GM19395 (cell line): ENCODE measurements at regions not wholly inside any gene's neighbourhood (a gene's known extent, or its start where the extent isn't known, plus 50 kb on each side); places are given as distances from the start of the nearest gene placed in this dataset.
"Not testable (repeated sequence)": the region's sequence is repeated elsewhere in the genome, so short reads cannot be mapped to it uniquely, and the experiment has no call there.

Source experiments
- ATAC-seq: cut with Tn5 transposase; IDR thresholded peaks from one replicate; pipeline ENCODE4 v1.9.1; 2021; ENCODE audit warnings: mild to moderate bottlenecking, moderate library complexity; ENCODE audit not compliant: unreplicated experiment

DNA sequence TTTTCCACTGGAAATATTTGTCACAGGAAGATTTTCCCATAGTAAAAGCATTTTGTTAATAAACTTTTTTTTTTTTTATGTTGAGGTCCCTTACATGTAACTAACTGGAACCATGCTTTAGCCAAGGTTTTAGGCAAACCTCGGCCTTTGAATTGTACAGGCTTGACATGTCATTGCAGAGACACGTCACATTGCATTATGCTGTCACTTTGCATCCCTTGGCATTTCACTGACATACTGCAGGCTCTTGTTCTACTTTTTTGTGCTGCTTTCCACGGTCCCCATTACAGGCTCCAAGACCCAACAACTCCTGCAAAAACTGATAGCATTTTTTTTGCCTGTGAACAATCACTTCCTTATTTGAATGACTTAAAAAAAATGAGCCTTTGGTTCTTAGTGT, 724.3 kb downstream of the TTLL7 start:
- not testable (repeated sequence) for ATAC-seq

DNA sequence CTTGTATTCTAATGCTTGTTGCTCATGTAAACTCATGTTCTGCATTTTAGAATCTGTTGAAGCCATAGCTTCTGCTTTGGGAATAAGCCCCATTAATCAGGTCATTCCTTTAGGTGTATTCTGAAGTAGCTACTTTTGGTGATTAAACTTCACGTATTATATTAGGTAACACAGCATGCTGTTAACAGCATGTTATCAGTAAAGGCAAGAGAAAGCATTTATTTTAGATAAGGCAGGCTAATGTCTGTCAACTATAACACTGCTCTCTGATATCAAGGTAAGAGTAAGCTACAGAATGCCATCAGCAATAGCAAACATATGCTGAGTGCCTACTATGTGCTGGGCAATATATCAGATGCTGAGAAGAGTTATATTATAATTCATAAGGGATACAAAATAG, 726.4 kb downstream of the TTLL7 start:
- not testable (repeated sequence) for ATAC-seq

DNA sequence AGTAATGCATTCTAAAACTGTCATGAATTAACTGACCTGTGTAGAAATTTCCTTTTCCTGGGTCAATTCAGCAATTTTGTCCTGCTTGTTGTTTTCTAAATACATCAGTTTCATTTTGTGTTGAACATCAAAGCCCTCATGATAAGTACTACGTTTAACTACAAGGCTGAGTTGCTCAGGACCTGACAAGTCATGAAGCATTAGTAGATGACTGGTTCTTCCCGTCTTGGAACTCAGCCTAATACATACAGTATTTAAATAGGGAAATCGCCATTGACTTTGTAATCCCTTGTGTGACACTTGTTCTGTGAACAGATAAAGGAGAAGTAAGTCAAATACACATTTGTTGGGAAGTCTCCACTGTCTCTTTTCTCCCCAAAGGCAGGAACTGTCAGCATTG, 727.1 kb downstream of the TTLL7 start:
- ATAC-seq, result not testable (repeated sequence)

DNA sequence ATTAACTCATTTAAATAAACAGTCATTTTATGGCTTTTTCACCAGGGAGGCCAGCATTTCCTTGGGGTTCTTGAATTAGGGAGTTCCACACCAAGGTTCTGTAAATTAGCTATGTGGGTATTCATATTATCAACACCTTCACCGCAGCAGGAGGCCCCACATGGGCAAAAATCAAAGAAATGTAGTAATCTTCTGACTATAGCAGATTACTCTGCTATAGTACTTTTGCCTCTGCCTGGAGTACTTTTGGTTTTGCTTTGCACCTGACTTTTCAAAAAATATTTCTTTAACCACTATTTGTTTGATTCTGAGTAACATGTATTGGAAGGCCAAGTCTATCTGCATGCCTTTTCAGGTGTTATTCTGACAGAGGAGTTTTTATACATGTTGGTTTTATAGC, 728.1 kb downstream of the TTLL7 start:
- not testable (repeated sequence) for ATAC-seq

DNA sequence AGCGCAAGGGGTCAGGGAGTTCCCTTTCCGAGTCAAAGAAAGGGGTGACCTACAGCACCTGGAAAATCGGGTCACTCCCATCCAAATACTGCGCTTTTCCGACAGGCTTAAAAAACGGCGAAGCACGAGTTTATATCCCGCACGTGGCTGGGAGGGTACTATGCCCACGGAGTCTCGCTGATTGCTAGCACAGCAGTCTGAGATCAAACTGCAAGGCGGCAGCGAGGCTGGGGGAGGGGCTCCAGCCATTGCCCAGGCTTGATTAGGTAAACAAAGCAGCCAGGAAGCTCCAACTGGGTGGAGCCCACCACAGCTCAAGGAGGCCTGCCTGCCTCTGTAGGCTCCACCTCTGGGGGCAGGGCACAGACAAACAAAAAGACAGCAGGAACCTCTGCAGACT, 735.1 kb downstream of the TTLL7 start:
- ATAC-seq, result not testable (repeated sequence)

DNA sequence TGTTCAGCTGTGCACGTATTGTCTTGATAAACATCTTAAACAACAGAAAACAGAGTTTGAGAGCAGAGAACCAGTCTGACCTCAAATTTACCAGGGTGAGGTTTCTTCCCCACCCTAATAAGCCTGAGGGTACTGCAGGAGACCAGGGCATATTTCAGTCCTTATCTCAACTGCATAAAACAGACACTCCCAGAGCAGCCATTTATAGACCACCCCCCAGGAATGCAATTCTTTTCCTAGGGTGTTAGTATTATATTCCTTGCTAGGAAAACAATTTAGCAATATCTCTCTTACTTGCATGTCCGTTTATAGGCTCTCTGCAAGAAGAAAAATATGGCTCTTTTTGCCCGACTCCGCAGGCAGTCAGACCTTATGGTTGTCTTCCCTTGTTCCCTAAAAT, 747.2 kb downstream of the TTLL7 start:
- ATAC-seq, result not testable (repeated sequence)

DNA sequence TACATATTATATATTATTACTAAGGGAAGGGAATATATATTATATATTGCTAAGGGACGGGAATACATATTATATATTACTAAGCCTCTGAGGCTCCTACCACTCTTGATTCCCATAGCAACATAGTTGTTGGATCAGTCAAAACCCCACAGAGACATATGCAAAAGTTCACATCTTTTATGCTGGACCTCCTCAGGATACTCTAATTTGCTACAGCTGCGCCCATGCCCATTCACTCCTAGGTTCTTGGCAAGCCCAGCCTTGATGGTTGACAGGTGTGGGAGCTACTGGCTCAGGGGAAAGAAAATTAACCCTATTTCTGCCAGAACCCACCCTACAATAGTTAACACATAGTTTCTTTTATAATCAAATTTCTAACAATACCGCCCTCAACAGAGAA, 752.2 kb downstream of the TTLL7 start:
- not testable (repeated sequence) for ATAC-seq

DNA sequence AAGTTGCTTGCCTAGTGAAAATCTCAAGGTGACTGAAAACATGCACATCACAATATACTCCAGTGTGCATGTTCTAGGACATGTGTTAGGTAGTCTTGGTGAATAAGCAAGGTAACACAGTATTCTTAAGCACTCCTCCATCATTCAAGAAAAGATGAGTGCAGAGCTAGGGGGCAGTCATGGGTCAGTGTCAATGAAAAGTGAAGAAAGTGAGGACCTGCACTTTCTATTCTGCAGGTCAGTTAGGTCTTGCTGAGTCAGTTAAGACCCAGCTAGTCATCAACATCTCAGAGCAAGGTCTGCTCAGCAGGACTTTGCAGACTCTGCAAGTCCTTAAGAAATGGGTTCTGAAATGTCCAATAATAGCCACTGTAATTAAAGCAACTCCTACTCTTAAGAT, 754.1 kb downstream of the TTLL7 start:
- ATAC-seq, result not testable (repeated sequence)

DNA sequence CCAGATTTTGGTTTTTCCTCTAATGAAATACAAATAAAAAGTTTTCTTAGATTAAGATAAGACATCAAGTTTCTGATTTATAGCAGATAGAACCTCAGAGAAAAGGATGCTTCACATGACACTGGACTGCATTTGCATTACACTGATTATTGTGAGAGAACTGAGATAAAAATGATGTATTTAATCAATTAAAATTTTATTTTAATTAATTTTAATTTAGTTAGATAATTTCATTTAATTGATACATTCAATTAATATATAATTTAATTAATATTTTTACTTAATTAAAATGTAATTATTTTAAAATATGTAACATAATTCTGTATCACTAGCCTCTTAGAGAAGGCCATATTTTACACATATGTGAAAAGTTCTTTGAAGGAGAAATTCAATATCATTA, 759.4 kb downstream of the TTLL7 start:
- ATAC-seq, result not testable (repeated sequence)

DNA sequence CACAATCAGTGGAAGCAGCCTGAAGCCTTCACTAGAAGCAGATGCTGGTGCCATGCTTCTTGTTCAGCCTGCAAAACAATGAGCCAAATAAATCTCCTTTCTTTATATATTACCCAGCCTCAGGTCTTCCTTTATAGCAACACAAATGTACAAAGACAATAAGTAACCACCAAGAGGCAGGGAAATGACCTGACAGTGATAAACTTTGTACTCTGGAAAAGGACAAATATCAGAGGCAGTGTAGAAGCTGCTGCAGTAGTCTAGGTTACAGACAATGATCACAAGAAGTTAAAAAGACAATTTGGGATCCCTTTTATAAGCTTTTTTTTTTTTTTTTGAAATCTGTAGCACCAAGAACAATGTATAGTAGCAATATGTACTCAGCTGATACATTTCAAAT, 760.3 kb downstream of the TTLL7 start:
- ATAC-seq, result not testable (repeated sequence)

DNA sequence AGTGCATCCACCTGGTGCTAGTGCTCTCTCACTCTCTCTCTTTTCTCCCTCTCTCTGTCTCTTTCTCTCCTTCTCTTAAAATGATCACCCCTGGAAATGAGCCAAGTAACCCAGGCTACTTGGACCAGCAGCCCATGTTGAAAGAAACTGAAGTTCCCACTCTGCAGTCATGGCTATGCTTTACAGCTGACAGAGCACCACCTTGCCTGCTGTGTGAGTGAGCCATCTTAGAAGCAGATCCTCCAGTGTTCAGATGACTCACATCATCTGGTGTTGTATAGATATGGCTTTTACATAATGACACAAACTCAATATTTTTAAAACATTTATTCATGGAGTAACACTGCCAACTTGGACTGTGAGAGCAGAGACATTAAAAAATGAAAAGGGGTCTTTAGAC, 779.1 kb downstream of the TTLL7 start:
- not testable (repeated sequence) for ATAC-seq

DNA sequence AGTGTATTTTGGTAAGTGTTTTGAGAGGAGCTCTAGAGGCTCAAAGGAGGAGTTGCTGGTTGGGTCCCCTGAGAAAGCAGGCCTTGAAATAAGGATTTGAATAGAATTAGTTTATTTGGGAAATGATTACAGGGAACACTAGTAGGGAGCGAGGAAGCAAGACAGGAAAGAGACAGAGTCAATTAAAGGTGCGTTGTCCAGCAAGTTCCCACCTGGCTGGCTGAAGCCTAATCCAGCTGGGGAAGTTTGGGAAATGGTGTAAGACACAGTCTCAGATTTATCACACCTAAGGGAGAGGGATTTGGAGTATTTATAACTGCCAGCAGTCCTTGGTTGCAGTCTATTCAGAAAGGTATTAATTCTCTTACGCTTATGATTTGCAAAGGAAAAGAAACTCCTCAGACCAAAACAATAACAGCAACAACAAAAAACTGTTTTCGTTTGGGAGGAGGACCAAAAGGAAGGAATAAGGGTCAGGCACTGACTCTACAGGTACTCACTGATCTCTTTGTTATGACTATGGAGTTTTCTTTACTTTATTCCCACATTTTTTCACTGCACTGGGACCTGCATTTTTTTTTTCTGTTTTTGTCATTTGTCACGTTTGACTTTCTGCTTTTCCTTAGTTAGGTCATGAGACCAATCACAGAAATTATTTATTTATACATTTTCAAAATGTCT, 780.8 kb downstream of the TTLL7 start:
- ATAC-seq, result not testable (repeated sequence)

DNA sequence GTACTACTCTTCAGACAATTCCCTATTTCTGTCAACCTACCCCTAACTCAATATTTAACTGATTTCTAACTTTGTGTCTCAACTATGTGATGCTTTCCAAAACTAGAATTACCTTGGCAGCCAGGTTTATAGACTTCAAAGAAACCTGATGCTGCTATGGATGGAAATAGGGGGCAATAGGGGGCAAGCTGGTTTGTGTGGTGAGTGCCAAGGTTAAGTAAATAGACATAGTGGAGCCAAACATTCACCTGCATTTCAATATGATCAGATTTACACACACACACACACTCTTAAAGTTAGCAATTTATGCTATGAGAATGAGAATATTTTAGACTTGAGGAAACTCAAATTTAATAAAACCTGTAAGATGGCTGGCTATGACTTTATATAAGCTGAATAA, 784.6 kb downstream of the TTLL7 start:
- not testable (repeated sequence) for ATAC-seq

DNA sequence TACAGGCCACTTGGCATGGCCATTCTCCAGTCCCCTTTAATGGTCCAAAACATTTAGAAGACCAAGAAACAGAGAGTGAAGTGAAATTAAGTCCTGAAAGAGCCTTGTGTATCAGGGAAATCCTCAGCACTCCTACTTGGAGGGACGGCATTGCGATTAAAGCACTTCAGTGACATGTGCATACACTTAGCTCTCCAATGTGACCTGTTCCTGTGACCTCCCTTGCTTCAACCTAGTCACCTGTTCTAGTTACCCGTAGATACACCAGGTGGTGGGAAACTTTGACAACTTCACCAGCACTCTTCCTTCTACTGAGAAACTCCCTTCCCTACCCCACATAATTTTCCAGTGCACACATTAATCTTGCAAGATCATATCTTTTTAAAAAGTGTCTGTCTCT, 785.3 kb downstream of the TTLL7 start:
- ATAC-seq, result not testable (repeated sequence)

DNA sequence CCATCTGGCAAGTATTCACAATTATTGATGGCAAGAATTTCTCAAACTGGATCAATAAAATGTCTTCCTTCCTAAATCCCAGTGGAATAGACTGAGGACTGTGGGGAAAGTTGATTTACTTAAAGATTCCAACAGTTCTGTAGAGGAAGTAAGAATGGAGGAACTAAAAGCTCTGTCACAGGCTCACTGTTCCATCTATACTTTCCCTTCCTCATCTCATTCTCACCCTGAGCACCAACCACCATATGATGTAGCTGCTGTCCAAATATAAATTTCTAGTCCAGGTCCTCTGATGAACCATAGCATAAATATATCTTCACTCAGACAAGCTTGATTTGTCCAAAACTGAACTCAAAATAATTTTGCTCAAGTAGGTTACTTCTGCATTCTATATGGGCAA, 786.9 kb downstream of the TTLL7 start:
- ATAC-seq, result not testable (repeated sequence)

DNA sequence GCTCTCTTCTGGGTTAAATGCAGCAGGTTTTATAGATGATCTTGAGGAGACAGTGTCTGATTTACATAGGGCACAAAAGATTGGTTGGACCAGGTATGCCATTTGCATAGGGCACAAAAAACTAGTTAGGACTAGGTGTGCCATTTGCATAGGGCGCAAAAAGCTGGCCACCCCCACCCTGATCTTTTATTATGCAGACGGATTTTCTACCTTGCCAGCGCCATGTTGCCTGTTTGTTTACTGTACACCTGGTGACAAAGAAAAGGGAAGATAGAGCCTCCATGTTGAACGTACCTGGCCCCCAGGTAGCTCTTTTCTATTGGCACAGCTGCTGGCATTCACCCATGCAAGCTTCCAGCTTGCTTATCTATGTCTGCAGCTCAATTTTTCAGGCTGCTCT, 790.4 kb downstream of the TTLL7 start:
- ATAC-seq, result not testable (repeated sequence)

DNA sequence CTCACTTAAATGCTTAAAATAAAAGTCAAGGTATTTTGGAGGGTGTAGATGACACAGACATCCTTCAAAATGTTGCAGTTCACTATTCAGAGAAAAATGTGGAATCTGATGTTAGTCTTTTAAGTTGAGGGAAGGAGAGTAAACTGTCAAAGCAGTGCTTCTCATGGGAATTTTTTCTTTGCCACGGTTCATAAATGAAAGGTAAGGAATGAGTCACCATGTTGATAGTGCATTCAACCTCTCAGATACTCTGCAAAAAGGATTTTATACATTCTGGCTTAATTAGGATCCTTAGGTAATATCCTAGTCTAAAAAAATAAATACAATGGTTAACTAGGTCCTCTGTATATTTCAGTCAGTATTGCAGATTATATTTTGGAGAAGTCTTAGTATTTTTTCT, 804.3 kb downstream of the TTLL7 start:
- ATAC-seq, result not testable (repeated sequence)

DNA sequence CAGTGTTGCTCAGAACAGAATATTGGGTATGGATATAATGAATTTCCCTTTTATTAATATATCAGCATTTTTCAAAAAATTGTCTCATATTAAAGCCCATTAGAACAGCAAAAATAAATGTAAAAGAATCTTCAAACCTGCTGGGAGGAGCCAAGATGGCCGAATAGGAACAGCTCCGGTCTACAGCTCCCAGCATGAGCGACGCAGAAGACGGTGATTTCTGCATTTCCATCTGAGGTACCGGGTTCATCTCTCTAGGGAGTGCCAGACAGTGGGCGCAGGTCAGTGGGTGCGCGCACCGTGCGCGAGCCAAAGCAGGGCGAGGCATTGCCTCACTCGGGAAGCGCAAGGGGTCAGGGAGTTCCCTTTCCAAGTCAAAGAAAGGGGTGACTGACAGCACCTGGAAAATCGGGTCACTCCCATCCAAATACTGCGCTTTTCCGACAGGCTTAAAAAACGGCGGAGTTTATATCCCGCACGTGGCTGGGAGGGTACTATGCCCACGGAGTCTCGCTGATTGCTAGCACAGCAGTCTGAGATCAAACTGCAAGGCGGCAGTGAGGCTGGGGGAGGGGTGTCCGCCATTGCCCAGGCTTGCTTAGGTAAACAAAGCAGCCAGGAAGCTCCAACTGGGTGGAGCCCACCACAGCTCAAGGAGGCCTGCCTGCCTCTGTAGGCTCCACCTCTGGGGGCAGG, 816.8 kb downstream of the TTLL7 start:
- not testable (repeated sequence) for ATAC-seq

DNA sequence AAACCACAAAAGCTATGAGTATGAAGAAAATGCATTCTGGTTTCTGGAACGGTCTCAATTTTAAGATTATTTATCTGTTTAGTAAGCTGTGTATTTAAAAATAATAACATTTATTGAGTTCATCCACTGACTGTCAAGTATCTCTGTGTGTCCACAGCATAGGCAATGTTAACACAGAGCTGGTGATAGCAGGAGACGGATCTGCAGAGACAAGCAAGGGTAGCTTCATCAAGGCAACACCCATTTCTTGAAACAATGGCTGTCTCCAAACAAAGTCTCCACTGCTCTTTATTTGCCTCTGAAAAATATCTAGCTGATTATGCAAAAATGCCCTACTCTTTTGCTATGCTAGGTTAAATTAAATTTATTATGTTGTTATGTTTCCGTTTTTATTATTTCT, 818.3 kb downstream of the TTLL7 start:
- ATAC-seq, result not testable (repeated sequence)

DNA sequence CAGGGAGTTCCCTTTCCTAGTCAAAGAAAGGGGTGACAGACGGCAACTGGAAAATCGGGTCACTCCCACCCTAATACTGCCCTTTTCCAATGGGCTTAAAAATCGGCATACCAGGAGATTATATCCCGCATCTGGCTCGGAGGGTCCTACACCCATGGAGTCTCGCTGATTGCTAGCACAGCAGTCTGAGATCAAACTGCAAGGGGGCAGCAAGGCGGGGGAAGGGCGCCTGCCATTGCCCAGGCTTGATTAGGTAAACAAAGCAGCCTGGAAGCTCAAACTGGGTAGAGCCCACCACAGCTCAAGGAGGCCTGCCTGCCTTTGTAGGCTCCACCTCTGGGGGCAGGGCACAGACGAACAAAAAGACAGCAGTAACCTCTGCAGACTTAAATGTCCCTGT, 831.3 kb downstream of the TTLL7 start:
- not testable (repeated sequence) for ATAC-seq

DNA sequence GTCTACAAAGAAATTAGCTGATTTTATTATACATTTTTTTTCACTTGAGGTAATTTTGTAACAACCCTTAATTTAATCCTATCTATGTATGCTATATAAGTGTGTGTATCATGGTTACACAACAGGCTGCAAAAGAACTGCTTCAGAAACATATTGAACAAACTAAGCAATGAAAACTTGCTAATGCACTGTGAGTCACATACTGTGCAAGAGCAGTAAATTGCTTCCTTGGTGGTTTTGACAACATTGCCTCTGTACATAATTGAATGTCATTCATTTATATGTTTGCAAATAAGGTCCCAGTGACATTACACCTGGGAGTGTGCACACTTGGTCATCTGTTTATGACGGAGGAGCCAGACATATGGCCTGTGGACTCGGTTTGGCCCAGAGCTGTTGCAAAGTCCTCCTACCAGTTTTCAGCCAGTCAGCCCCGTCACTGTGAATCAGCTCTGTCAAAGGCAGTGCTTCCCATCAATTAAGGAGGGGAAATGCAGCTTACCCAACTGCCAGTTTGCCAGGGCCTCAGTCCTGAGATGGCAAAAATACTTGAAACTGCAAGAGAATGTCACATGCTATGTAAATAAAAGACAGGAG, 835.0 kb downstream of the TTLL7 start:
- ATAC-seq, result not testable (repeated sequence)

DNA sequence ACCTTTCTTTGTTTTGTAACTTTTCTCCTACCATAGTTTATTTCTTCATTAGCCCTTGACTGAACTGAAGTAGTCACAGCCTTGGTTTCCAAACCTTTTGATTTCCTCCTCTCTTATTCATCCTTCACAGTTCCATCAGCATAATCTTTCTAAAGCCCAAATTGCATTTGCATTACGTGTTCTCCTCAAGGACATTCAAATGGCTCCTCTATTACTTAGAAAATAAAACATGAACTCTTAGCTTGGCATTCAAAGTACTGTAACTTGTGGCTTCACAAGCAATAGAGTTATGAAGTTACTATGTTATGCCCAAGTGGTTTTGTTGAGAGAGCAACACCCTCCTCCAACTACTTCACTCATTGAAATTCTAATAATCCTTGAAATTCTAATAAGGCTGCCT, 840.0 kb downstream of the TTLL7 start:
- ATAC-seq, result not testable (repeated sequence)
